NCI-H187 treated with DMSO at 0.1 percent for 48 hours (cell line): ENCODE measurements at regions not wholly inside any gene's neighbourhood (a gene's known extent, or its start where the extent isn't known, plus 50 kb on each side); places are given as distances from the start of the nearest gene placed in this dataset.
A peak's percentile ranks its signal among the peaks of the same experiment; 100 is the strongest.
"Not testable (repeated sequence)": the region's sequence is repeated elsewhere in the genome, so short reads cannot be mapped to it uniquely, and the experiment has no call there.

Experiments used
- DNase-seq: peaks from one replicate; lab custom pipeline; 2025; lab: John Stamatoyannopoulos, UW

DNA sequence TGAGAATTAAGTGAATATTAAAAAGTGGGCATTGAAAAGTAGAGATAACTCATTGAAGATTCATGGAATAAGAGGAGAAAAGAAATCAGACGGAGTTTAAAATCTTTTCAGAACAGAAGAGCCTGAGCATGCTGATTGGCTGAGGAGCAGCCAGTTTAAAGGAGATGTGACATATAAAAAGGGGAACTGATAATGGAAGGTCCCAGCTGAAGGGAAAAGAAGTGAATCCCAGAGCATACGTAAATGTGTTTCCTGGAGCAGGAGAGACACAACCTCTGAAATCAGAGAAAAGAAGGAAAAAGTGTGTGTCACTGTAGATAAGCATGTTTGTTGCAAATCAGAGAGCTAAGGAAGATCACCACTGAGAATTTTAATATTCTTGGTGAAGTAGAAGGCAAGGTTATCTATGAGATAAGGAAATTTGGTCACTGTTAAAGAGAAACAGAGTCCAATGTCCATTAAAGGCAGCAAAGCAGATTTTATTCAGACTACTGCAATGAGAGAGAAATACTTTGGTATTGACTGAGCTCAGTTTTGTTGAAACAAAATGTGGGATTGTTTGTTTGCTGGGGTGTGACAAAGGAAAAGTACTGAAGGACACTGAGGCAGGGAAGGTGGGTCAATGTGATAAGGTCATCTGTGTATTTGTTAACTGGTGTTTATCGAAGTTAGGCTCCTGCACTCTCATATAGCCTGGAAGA is 84.6 kb upstream of the WDR72 start:
- DNase-seq = no peak

DNA sequence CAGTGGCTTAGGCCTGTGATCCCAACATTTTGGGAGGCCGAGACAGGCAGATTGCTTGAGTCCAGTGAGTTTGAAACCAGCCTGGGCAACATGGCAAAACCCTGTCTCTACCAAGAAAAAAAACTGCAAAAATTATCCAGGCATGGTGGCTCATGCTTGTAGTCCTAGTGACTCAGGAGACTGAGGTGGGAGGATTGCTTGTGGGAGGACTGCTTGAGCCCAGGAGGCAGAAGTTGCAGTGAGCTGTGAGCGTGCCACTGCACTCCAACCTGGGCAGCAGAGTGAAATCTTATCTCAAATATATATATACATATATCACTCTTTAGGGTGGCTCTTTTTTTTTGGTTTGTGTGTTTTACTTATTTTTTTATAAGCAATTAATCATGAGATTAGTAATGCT is 83.7 kb upstream of the WDR72 start:
- DNase-seq = no peak

DNA sequence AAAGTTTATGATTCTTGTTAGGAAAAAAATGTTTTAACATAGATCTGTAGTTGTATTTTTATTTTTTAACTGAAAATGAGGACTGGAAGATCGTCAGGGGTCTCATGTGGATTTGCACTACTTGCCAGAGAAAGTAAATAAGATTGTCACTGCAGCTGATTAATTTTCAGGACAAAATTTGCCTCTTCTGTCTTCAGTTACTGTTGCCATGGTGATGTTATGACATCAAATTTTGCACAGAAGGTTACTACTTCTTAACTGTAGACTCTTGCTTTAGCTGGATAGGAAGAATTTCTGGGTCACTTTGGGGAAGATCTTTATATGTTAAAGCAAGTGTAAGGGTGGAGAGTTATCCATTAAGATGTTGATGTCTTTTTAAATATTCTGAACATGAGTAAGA is 82.2 kb upstream of the WDR72 start:
- no peak for DNase-seq

DNA sequence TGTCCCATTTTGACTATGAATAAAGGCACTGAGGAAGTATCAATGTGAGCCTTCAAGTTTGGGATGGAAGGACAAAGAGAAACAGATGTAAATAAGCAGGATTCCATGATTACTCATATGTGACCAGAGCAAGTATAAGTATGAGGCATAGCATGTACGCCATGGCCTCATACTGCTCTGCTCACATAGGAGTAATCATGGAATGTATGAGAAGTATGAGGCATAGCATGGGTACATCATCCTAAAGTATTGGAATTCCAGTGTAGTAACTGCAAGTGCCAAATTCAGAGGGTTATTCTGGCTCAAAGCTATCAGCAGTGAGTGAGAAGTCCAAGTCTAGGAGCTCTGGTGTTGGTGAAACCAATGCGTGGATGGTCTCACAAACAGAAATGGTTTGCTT is 81.2 kb upstream of the WDR72 start:
- no peak for DNase-seq

DNA sequence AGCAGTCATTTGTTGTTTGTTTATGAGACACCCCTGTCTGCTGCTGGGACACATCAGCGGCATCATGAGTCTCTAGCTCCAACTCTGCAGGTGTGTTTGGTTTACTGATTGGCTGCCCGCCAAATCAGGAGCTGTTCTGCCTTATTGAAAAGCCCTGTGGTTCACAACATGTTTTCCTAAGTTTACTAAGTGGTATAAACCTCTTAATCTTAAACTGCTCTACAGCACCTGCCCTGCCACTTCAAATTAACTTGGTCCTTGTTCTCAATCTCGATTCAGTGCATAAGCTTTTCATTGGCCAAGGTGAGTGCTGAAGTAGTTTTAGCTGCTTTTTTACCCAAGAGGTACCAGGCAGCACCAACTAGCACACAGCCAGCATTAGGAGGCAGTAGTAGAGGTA is 77.8 kb upstream of the WDR72 start:
- peak; percentile 85 for DNase-seq

DNA sequence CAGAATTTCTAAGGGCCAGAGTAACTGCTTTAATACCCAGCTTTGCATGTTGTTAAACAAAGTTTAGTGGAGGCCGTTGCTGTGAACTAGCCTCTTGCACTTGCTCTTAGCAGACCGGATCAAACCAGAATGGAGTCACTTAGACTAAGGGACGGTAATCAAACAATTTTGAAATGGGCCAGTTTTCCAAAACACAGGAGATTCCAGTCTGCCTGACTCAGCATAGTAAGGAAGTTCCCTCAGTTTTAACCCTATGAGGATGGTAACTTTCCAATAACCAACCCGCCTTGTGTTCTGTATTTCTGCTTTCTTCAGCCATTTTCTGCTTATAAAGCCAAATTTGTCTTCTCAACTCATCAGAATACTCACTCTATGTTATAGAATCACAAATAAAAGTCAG is 77.2 kb upstream of the WDR72 start:
- no peak for DNase-seq

DNA sequence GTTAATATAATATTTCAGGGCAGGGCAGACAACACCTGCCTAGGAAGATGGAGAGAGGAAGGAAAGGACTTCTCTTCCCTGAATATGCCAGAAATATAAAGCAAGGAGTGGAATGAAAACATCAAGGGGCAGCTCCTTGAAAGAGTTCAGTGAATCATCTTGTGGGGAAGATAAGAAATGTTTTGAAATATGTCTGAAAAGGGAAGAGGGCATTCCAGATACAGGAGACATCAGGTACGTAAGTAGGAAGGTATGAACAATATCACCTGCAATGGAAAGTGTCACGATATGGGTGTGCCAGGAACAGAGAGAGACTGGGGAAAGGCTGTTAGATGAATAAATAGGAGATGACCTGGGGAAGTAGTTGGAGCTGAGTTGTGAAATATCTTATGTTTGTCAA is 75.8 kb upstream of the WDR72 start:
- no peak for DNase-seq

DNA sequence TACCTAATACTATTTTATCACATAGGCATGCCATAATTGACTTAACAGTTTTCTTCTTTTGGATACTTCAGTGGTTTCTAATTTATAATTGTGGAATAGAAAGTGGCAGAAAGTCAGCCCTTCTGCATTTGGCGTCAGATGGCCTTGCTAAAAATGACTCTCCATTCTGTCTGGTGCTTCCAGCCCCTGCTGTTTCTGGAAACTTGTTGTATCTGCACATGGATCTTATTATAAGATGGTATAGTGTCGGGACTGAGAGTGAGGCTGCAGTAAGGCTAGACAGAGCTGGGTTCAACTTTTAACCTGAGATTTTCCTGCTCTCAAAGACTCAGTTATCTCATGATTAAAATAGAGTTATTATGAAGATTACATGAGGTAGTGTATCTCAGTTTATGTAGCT is 74.8 kb upstream of the WDR72 start:
- no peak for DNase-seq

DNA sequence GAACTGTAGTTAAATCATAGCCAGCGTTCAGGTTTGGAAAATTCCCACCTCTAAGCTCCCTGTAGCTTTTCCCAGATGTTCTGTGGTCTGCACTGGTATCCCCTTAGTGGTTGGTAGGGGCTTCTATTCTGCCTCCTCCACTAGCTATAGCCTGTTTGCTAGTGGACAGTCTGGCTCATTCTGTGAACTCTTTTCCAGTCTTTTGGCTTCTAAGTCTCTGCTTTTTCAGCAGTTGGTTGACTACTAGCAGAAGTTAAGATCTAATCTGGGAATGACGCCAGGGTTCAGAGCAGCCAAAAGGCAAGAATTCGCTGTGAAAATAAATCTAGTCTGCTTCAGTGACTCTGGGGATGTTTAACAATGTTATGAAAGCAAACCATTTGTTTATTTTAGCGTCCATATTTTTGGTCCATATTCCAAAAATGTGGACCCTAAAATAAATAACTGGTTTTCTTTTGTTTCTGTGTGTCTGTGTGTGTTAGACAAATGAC is 73.7 kb upstream of the WDR72 start:
- DNase-seq = no peak

DNA sequence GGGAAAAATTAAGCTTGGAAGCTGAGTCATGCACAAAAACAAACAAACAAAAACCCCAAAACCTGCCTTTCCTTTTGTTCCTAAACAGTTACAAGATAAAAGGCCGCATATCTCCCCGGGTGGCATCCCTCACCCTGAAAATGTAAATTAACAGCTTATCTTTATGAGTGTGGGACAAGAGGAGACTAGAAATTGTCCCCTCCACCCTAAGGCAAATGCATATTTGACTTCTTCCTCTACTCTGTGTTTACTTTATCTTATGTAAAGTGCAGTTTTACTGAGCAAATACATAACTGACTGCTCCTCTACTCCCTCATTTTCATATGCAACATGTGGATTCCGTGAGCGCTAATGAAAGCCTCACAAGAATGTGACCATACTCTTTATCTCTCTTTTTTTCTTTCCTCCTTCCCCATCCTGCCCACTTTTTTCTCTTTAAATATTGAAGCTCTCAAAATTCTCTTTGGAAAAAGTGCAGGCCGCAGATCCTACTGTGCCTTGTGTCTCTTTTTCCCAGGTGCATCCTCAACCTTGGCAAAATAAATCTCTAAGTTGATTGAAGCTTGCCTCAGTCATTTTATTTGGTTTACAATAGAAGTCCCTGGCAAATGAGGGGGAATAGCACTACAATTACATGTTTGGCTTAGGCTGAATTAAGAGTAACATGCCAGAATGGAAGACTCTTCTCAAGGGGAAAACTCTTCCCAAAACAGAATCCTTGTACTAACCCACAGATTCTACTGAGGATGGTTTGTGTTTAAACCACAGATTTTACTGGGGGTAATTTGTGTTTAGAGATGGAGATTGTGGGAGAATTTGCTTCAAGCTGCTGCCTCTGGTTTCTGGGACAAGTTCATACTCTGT is 72.7 kb upstream of the WDR72 start:
- no peak for DNase-seq

DNA sequence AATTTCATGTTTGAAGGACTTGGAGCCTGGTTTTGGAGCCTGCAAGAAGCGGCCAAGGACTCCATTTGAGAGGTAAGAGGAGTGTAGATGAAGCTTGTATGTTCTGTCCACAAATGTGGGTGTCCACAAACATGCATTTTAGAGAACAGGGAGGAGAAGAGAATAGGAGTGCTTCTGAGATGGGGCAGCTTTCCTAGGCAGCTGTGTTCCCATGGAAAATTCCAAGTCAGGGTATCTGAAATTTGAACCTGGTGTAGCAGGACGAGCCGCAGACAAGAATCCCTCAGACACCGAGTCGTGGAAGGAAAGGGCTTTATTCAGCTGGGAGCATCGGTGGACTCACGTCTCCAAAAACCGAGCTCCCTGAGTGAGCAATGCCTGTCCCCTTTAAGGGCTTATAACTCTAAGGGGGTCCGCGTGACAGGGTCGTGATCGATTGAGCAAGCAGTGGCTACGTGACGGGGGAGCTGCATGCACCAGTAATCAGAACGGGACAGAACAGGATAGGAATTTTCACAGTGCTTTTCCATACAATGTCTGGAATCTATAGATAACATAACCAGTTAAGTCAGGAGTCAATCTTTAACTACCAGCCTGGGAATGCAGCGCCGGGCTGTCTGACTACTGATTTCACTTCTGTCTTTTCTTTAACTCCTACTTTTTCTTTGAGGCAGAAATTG is 71.4 kb upstream of the WDR72 start:
- no peak for DNase-seq

DNA sequence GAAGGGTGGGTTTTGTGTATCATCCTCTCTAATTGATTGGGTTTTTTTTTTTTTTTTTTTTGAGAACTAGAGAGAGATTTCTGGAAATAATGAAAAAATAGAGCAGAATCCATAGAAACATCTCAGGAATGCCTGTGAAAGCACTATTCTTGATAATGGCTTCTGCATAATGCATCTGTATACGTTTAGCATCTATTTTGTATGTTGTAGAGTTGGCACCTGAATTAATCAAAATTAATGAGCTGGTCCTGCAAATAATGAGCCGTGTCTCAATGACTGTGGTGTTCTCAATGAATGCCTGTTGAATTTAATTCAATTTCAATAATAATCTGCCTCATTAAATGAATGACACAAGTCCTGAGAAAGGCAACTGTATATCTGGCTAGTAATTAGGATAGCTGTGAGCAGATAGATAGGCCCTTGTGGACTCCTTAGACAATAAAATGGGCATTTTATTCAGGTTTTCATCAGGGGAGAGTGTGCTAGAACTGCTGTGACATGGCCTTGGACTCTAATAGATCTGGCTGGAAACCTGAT is 70.5 kb upstream of the WDR72 start:
- no peak for DNase-seq

DNA sequence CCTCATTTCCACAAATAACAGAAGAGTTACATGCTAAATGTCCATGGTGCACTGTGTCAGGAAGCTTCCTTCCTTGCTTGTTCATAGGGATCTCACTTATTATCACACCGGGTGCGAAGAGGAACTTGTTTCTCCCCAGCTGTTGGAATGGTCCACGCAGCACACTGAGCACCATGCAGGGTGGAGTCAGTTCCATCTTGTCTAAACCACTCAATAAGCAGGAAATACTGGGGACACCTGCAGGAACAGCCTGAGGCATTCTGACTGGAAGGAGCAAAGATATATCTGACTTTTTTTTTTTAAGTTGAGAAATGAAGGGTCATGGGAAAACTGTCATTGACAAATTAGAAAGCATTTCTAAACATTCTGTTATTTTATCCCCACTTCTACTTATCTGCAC is 70.0 kb upstream of the WDR72 start:
- no peak for DNase-seq

DNA sequence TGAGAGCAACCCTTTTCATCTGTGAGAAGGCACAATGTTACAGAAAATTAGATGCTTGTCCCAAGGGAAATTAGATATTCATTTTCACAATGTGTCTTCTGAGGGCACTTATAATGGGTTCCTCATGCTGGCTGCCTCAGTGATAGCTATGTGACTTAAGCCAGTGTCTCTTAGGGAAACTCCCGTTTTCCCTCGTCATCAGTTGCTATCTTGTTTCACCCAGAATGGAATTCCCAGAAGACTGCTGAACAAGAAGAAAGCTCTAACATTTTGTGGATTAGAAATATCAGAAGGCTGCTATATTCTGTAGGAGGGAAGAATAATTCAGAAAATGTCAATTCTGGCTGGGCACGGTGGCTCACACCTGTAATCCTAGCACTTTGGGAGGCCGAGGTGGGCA is 67.9 kb upstream of the WDR72 start:
- no peak for DNase-seq

DNA sequence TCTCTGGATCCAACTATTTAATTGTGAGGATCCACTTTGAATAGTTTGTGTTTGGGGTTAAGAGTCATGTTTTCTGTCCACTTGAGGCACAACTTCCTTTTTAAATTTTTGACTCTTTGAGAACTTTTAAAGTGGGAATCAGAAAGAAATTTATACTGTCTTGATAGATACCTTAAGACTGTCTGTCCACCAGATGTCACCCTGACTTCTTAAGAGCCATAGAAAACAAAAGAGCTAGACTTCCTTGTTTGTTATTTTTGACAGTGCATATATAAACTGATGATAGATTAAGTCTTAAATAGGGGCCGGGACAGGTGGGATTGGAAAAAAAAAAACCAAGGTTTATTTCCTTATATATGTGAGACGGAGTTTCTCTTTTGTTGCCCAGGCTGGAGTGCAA is 52.1 kb upstream of the WDR72 start:
- no peak for DNase-seq

DNA sequence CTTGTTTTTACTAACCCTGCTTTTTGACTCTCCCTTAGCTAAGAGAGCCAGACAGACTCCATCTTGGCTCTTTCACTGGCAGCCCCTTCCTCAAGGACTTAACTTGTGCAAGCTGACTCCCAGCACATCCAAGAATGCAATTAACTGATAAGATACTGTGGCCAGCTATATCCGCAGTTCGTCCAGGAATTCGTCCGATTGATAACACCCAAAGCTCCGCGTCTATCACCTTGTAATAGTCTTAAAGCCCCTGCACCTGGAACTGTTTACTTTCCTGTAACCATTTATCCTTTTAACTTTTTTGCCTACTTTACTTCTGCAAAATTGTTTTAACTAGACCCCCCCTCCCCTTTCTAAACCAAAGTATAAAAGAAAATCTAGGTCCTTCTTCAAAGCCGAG is 50.8 kb upstream of the WDR72 start:
- DNase-seq = not testable (repeated sequence)
